ENCODE measurements at regions not wholly inside any gene's neighbourhood (a gene's known extent, or its start where the extent isn't known, plus 50 kb on each side); places are given as distances from the start of the nearest gene placed in this dataset.

GRCh38 chr22:47460176-47460575 lies 697.7 kb downstream of the TBC1D22A start:
- H3K4me1 ChIP-seq (ENCODE audit: control insufficient read depth, insufficient read depth, low read length) = no peaks in the 10 kb centered on the region
- no peaks in the 10 kb centered on the region for H3K27me3 ChIP-seq (ENCODE audit: control insufficient read depth, insufficient read depth, low read length)
- H3K36me3 ChIP-seq (ENCODE audit: control insufficient read depth, insufficient read depth, low read length) = no peaks in the 10 kb centered on the region
- DNase-seq (ENCODE audit: low read depth, low spot score) (no peak), ATAC-seq (no peak)
- H3K4me3 ChIP-seq (ENCODE audit: low read depth in 2 of 2, low read length in 2 of 2) = no peak overlapping the region
- no TSS peak for BruUV-seq (replicated peaks)
- intact Hi-C loops (cut with micrococcal nuclease; ENCODE audit: unreplicated experiment) (no loop called here), in situ Hi-C loops (cut with HindIII; ENCODE audit: low pct_unique_long_range_greater_than_20kb, low sequenced_read_pairs) (no loop called here)
- no peaks in the 10 kb centered on the region for H3K9me3 ChIP-seq (ENCODE audit: control insufficient read depth, insufficient read depth, low read depth, low read length)
- TF ChIP-seq POLR2AphosphoS5 (IDR thresholded peaks at IDR 0.05; ENCODE audit: low read depth, low read length) = no peak
- no peak for TF ChIP-seq TCF7L2 (IDR thresholded peaks at IDR 0.05; ENCODE audit: low read depth, low read length)
- no peak for TF ChIP-seq SIN3A (IDR thresholded peaks at IDR 0.05; ENCODE audit: borderline replicate concordance, insufficient read depth, low read depth, low read length)
- TF ChIP-seq, protein P1, sequence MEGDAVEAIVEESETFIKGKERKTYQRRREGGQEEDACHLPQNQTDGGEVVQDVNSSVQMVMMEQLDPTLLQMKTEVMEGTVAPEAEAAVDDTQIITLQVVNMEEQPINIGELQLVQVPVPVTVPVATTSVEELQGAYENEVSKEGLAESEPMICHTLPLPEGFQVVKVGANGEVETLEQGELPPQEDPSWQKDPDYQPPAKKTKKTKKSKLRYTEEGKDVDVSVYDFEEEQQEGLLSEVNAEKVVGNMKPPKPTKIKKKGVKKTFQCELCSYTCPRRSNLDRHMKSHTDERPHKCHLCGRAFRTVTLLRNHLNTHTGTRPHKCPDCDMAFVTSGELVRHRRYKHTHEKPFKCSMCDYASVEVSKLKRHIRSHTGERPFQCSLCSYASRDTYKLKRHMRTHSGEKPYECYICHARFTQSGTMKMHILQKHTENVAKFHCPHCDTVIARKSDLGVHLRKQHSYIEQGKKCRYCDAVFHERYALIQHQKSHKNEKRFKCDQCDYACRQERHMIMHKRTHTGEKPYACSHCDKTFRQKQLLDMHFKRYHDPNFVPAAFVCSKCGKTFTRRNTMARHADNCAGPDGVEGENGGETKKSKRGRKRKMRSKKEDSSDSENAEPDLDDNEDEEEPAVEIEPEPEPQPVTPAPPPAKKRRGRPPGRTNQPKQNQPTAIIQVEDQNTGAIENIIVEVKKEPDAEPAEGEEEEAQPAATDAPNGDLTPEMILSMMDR (IDR thresholded peaks at IDR 0.05) = no peak
- TF ChIP-seq REST (IDR thresholded peaks at IDR 0.05; ENCODE audit: insufficient read depth in 1 of 2, low read depth in 2 of 2, low read length in 1 of 2) = no peak
- ChIA-PET POLR2A (no interaction called here), CTCF (no interaction called here)
- H3K27ac ChIP-seq (ENCODE audit: low read length) = no peak overlapping the region

DNA sequence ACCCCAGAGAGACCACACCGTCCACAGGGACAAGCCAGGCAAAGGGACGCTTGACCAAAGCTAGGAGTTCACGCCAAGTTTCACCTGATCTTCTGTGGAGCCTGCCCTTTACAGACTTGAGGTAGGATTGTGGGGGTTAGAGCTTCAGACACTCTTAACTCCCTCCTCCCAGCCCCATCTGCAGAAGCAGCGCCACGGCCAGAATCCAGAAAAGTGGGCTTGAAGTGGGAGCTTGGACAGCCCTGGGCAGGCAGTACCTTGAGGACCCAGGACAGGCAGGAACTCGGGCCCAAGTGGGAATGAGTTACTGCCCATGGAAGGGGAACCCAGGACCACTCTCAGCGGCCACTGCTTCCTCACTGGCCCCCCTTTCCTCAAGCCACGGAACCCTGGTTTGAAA lies 695.9 kb downstream of the TBC1D22A start:
- no peak for ATAC-seq
- intact Hi-C loops (cut with micrococcal nuclease; ENCODE audit: unreplicated experiment) = no loop called here
- in situ Hi-C loops (cut with HindIII; ENCODE audit: low pct_unique_long_range_greater_than_20kb, low sequenced_read_pairs) = no loop called here
- no peak for DNase-seq (ENCODE audit: low read depth, low spot score)
- BruUV-seq (replicated peaks) = no TSS peak
- Histone ChIP-seq H3K36me3 (ENCODE audit: control insufficient read depth, insufficient read depth, low read length) (no peaks in the 10 kb centered on the region), H3K4me1 (ENCODE audit: control insufficient read depth, insufficient read depth, low read length) (no peaks in the 10 kb centered on the region), H3K27me3 (ENCODE audit: control insufficient read depth, insufficient read depth, low read length) (no peaks in the 10 kb centered on the region), H3K4me3 (ENCODE audit: low read depth in 2 of 2, low read length in 2 of 2) (no peak overlapping the region), H3K27ac (ENCODE audit: low read length) (no peak overlapping the region), H3K9me3 (ENCODE audit: control insufficient read depth, insufficient read depth, low read depth, low read length) (no peaks in the 10 kb centered on the region)
- CTCF ChIA-PET = no interaction called here
- TF ChIP-seq SIN3A (IDR thresholded peaks at IDR 0.05; ENCODE audit: borderline replicate concordance, insufficient read depth, low read depth, low read length) (no peak), TCF7L2 (IDR thresholded peaks at IDR 0.05; ENCODE audit: low read depth, low read length) (no peak), REST (IDR thresholded peaks at IDR 0.05; ENCODE audit: insufficient read depth in 1 of 2, low read depth in 2 of 2, low read length in 1 of 2) (no peak), POLR2AphosphoS5 (IDR thresholded peaks at IDR 0.05; ENCODE audit: low read depth, low read length) (no peak)
- TF ChIP-seq, protein P1 (IDR thresholded peaks at IDR 0.05) = no peak
- POLR2A ChIA-PET = no interaction called here

All from Panc1 (cell line).